ENCODE measurements at regions not wholly inside any gene's neighbourhood (a gene's known extent, or its start where the extent isn't known, plus 50 kb on each side); places are given as distances from the start of the nearest gene placed in this dataset.

GRCh38 chr13:107901230-107901629 is 314.1 kb downstream of the LIG4 start:
- no TSS peak for BruUV-seq (replicated peaks)
- ChIA-PET POLR2A (ENCODE audit: unreplicated experiment) (no interaction called here), CTCF (no interaction called here)
- intact Hi-C loops (cut with micrococcal nuclease; ENCODE audit: unreplicated experiment) = no loop called here
- Histone ChIP-seq H3K27me3 (ENCODE audit: insufficient read depth, low read depth) (no peaks in the 10 kb centered on the region), H3F3A (ENCODE audit: insufficient read depth, low read depth) (no peaks in the 10 kb centered on the region), H3K27ac (no peak overlapping the region), H3K36me3 (ENCODE audit: low read depth) (no peaks in the 10 kb centered on the region), H2AFZ (no peak overlapping the region), H3K9me2 (ENCODE audit: insufficient read depth) (no peaks in the 10 kb centered on the region), H3K9me3 (ENCODE audit: insufficient read depth, low read depth) (no peaks in the 10 kb centered on the region; the same call in 1 of the 2 replicates), H4K20me1 (ENCODE audit: insufficient read depth) (peaks cover 6% of the 10 kb centered on the region; the same call in 1 of the 2 replicates), H3K4me1 (replicated peaks; ENCODE audit: insufficient read depth) (no peaks in the 10 kb centered on the region), H3K4me2 (no peak overlapping the region), H3K79me2 (ENCODE audit: low read depth) (peaks cover 9% of the 10 kb centered on the region; the same call in 1 of the 2 replicates), H3K4me3 (no peak overlapping the region)
- no peak for TF ChIP-seq CTCF (conservative IDR thresholded peaks at IDR 0.05)
- TF ChIP-seq EZH2 (IDR thresholded peaks at IDR 0.05; ENCODE audit: low read depth) = no peak
- no peak for DNase-seq

- TF ChIP-seq CTCF (conservative IDR thresholded peaks at IDR 0.05) = no peak
- TF ChIP-seq EZH2 (IDR thresholded peaks at IDR 0.05; ENCODE audit: low read depth) = no peak
- BruUV-seq (replicated peaks) = no TSS peak
Observed at GRCh38 chr13:107900775-107901174, 314.6 kb downstream of the LIG4 start.

GRCh38 chr13:107886118-107886517 is 329.2 kb downstream of the LIG4 start:
- Histone ChIP-seq H3F3A (ENCODE audit: insufficient read depth, low read depth) (no peaks in the 10 kb centered on the region), H3K27me3 (ENCODE audit: insufficient read depth, low read depth) (no peaks in the 10 kb centered on the region), H3K9me3 (ENCODE audit: insufficient read depth, low read depth) (no peaks in the 10 kb centered on the region), H3K36me3 (ENCODE audit: low read depth) (no peaks in the 10 kb centered on the region), H3K4me3 (no peak overlapping the region), H3K79me2 (ENCODE audit: low read depth) (no peaks in the 10 kb centered on the region), H4K20me1 (ENCODE audit: insufficient read depth) (peaks cover 3% of the 10 kb centered on the region; the same call in 1 of the 2 replicates), H3K27ac (no peak overlapping the region), H2AFZ (no peak overlapping the region), H3K4me1 (replicated peaks; ENCODE audit: insufficient read depth) (peaks cover 11% of the 10 kb centered on the region; the same call in 1 of the 2 replicates), H3K4me2 (no peak overlapping the region), H3K9me2 (ENCODE audit: insufficient read depth) (no peaks in the 10 kb centered on the region)
- no peak for DNase-seq
- ChIA-PET POLR2A (ENCODE audit: unreplicated experiment) (no interaction called here), CTCF (interaction anchor here (0.5 kb wide), 1 partner anchor 394 kb away, joined by 9 read pairs; no protein-coding TSS in a partner anchor)
- BruUV-seq (replicated peaks) = no TSS peak
- intact Hi-C loops (cut with micrococcal nuclease; ENCODE audit: unreplicated experiment) = no loop called here
- TF ChIP-seq EZH2 (IDR thresholded peaks at IDR 0.05; ENCODE audit: low read depth) (no peak), CTCF (conservative IDR thresholded peaks at IDR 0.05) (no peak)

More at GRCh38 chr13:107900775-107901174, 314.6 kb downstream of the LIG4 start:
- CTCF ChIA-PET = no interaction called here
- POLR2A ChIA-PET (ENCODE audit: unreplicated experiment) = no interaction called here
- H3K9me3 ChIP-seq (ENCODE audit: insufficient read depth, low read depth) = no peaks in the 10 kb centered on the region; the same call in 1 of the 2 replicates
- no peak overlapping the region for H3K4me2 ChIP-seq
- no peaks in the 10 kb centered on the region for H3K9me2 ChIP-seq (ENCODE audit: insufficient read depth)
- no peaks in the 10 kb centered on the region for H3K36me3 ChIP-seq (ENCODE audit: low read depth)
- peaks cover 6% of the 10 kb centered on the region; the same call in 1 of the 2 replicates for H4K20me1 ChIP-seq (ENCODE audit: insufficient read depth)
- DNase-seq = no peak
- peaks cover 9% of the 10 kb centered on the region; the same call in 1 of the 2 replicates for H3K79me2 ChIP-seq (ENCODE audit: low read depth)
- H2AFZ ChIP-seq = no peak overlapping the region
- no peaks in the 10 kb centered on the region for H3F3A ChIP-seq (ENCODE audit: insufficient read depth, low read depth)
- H3K27me3 ChIP-seq (ENCODE audit: insufficient read depth, low read depth) = no peaks in the 10 kb centered on the region
- H3K4me3 ChIP-seq = no peak overlapping the region
- intact Hi-C loops (cut with micrococcal nuclease; ENCODE audit: unreplicated experiment) = no loop called here
- H3K27ac ChIP-seq = no peak overlapping the region
- H3K4me1 ChIP-seq (replicated peaks; ENCODE audit: insufficient read depth) = no peaks in the 10 kb centered on the region
